Prostate gland (tissue), 2 donors: ENCODE measurements at regions not wholly inside any gene's neighbourhood (a gene's known extent, or its start where the extent isn't known, plus 50 kb on each side); places are given as distances from the start of the nearest gene placed in this dataset.

ENCODE experiments used
- POLR2AphosphoS5 ChIP-seq: sonication (generic); formaldehyde crosslinking; IDR thresholded peaks from one replicate; pipeline ENCODE4 v1.6.1; 2017; ENCODE audit warnings: antibody characterized with exemption
- TF ChIP-seq, protein P1 (sequence below), 4 experiments: fragments of 200-600 bp in 2 of 4; fragments of 450-650 bp in 2 of 4; sonication (generic) in 2 of 4; IDR thresholded peaks; 1 replicate in 3 of 4; 2 replicates in 1 of 4; pipeline ENCODE4 v1.5.1; 2016 to 2019; ENCODE audit warnings: antibody characterized with exemption in 4 of 4, mild to moderate bottlenecking in 2 of 4, moderate library complexity in 2 of 4

GRCh38 chr2:11016735-11017388, 105.1 kb downstream of the KCNF1 start:
- TF ChIP-seq, protein P1, sequence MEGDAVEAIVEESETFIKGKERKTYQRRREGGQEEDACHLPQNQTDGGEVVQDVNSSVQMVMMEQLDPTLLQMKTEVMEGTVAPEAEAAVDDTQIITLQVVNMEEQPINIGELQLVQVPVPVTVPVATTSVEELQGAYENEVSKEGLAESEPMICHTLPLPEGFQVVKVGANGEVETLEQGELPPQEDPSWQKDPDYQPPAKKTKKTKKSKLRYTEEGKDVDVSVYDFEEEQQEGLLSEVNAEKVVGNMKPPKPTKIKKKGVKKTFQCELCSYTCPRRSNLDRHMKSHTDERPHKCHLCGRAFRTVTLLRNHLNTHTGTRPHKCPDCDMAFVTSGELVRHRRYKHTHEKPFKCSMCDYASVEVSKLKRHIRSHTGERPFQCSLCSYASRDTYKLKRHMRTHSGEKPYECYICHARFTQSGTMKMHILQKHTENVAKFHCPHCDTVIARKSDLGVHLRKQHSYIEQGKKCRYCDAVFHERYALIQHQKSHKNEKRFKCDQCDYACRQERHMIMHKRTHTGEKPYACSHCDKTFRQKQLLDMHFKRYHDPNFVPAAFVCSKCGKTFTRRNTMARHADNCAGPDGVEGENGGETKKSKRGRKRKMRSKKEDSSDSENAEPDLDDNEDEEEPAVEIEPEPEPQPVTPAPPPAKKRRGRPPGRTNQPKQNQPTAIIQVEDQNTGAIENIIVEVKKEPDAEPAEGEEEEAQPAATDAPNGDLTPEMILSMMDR (IDR thresholded peaks at IDR 0.05): no peak
- TF ChIP-seq POLR2AphosphoS5: no peak
